IMR-90 (cell line): ENCODE measurements at regions not wholly inside any gene's neighbourhood (a gene's known extent, or its start where the extent isn't known, plus 50 kb on each side); places are given as distances from the start of the nearest gene placed in this dataset.

Experiments used
- ATAC-seq: fragments of 200-7000 bp; cut with Tn5 transposase; 2 replicates; pipeline ENCODE4 v1.9.1; 2020; ENCODE audit warnings: low read depth, mild to moderate bottlenecking, moderate library complexity
- BruUV-seq: library from RNA; stranded (reverse); fragments of 400-500 nt; replicated peaks from 2 replicates; lab custom pipeline; 2021; lab: Mats Ljungman, UMichigan
- CTCF ChIA-PET: fragments of 300-600 bp; formaldehyde crosslinking; extraction: SDS; loops from one replicate; lab custom pipeline; 2021; ENCODE audit warnings: antibody characterized with exemption; lab: Yijun Ruan, JAX
- POLR2A ChIA-PET: fragments of 300-600 bp; sonication (Branson Sonifier 250); formaldehyde crosslinking; loops from one replicate; lab custom pipeline; 2022; ENCODE audit warnings: antibody characterized with exemption; ENCODE audit not compliant: unreplicated experiment; lab: Charles Lee
- DNase-seq: peaks from one replicate; pipeline ENCODE4 v3.0.0; 2013
- H2AFZ ChIP-seq: replicated peaks from 2 replicates; pipeline ENCODE3; 2013; ENCODE audit warnings: low read length, mild to moderate bottlenecking; ENCODE audit not compliant: poor library complexity
- H2AK5ac ChIP-seq: 2 replicates; pipeline ENCODE4 v1.6.1; 2013; ENCODE audit warnings: low read depth, low read length, inconsistent platforms
- H2AK9ac ChIP-seq: replicated peaks from 2 replicates; pipeline ENCODE3; 2013; ENCODE audit warnings: mild to moderate bottlenecking, low read depth, low read length, moderate library complexity; ENCODE audit not compliant: poor library complexity
- H2BK120ac ChIP-seq: 2 replicates; pipeline ENCODE4 v1.6.1; 2013; ENCODE audit warnings: low read depth, low read length, inconsistent platforms
- H2BK15ac ChIP-seq: 3 replicates; pipeline ENCODE4 v1.6.1; 2013; ENCODE audit warnings: low read depth, low read length, inconsistent platforms
- H2BK20ac ChIP-seq: 2 replicates; pipeline ENCODE4 v1.6.1; 2013; ENCODE audit warnings: low read depth, mild to moderate bottlenecking, inconsistent platforms, low read length, moderate library complexity
- H2BK5ac ChIP-seq: 2 replicates; pipeline ENCODE4 v1.6.1; 2013; ENCODE audit warnings: mild to moderate bottlenecking, low read depth, low read length, inconsistent platforms; ENCODE audit not compliant: poor library complexity, severe bottlenecking
- H3K14ac ChIP-seq: replicated peaks from 2 replicates; pipeline ENCODE4 v1.6.1; 2013; ENCODE audit warnings: low read depth, low read length, inconsistent platforms
- H3K18ac ChIP-seq: 2 replicates; pipeline ENCODE4 v1.6.1; 2013; ENCODE audit warnings: low read depth, low read length, control low read depth
- H3K23ac ChIP-seq: 2 replicates; pipeline ENCODE4 v1.6.1; 2013; ENCODE audit warnings: low read depth, low read length, inconsistent platforms
- H3K27ac ChIP-seq: 2 replicates; pipeline ENCODE4 v1.5.1; 2013; ENCODE audit warnings: mild to moderate bottlenecking, control low read depth, low read length; ENCODE audit not compliant: insufficient read depth
- H3K27me3 ChIP-seq: 2 replicates; pipeline ENCODE4 v1.6.1; 2013; ENCODE audit warnings: low read length; ENCODE audit not compliant: control insufficient read depth, insufficient read depth
- H3K36me3 ChIP-seq: 2 replicates; pipeline ENCODE4 v1.6.1; 2013; ENCODE audit warnings: low read length, mixed read lengths; ENCODE audit not compliant: control insufficient read depth, insufficient read depth
- H3K4ac ChIP-seq: 2 replicates; pipeline ENCODE4 v1.6.1; 2013; ENCODE audit warnings: low read depth, low read length, inconsistent platforms
- H3K4me1 ChIP-seq: 2 replicates; pipeline ENCODE4 v1.6.1; 2013; ENCODE audit warnings: low read length, mixed read lengths; ENCODE audit not compliant: control insufficient read depth, insufficient read depth
- H3K4me2 ChIP-seq: 2 replicates; pipeline ENCODE4 v1.6.1; 2013; ENCODE audit warnings: low read depth, mild to moderate bottlenecking, control low read depth, low read length, moderate library complexity
- H3K4me3 ChIP-seq: 2 replicates; pipeline ENCODE4 v1.5.1; 2013; ENCODE audit warnings: low read depth, mild to moderate bottlenecking, control low read depth, low read length, moderate library complexity; ENCODE audit not compliant: insufficient read depth
- H3K56ac ChIP-seq: 2 replicates; pipeline ENCODE4 v1.6.1; 2013; ENCODE audit warnings: low read length, inconsistent platforms; ENCODE audit not compliant: insufficient read depth; ENCODE audit errors: extremely low read depth
- H3K79me1 ChIP-seq, 2 experiments: 2 replicates each; pipeline ENCODE4 v1.6.1; 2013; ENCODE audit warnings: low read length in 2 of 2, inconsistent platforms in 1 of 2, low read depth in 1 of 2
- H3K9ac ChIP-seq: 2 replicates; pipeline ENCODE4 v1.6.1; 2013; ENCODE audit warnings: low read depth, low read length, control low read depth
- H3K9me1 ChIP-seq: 2 replicates; pipeline ENCODE4 v1.6.1; 2013; ENCODE audit warnings: low read length, inconsistent platforms; ENCODE audit not compliant: insufficient read depth
- H3K9me3 ChIP-seq: 2 replicates; pipeline ENCODE4 v1.6.1; 2013; ENCODE audit warnings: low read length; ENCODE audit not compliant: control insufficient read depth, insufficient read depth
- H4K20me1 ChIP-seq: 2 replicates; pipeline ENCODE4 v1.6.1; 2013; ENCODE audit warnings: low read length, inconsistent platforms; ENCODE audit not compliant: insufficient read depth
- H4K5ac ChIP-seq: 2 replicates; pipeline ENCODE4 v1.6.1; 2013; ENCODE audit warnings: mild to moderate bottlenecking, low read depth, low read length, control low read depth
- H4K8ac ChIP-seq, 2 experiments: 2 replicates each; pipeline ENCODE4 v1.6.1; 2013; ENCODE audit warnings: low read depth in 2 of 2, low read length in 2 of 2, control low read depth in 1 of 2, inconsistent platforms in 1 of 2
- H4K91ac ChIP-seq: 2 replicates; pipeline ENCODE4 v1.6.1; 2013; ENCODE audit warnings: low read depth, low read length, inconsistent platforms; ENCODE audit not compliant: insufficient read depth
- BHLHE40 ChIP-seq: fragments of 150-350 bp; IDR thresholded peaks from 2 replicates; pipeline ENCODE4 v1.6.1; 2016; ENCODE audit warnings: mild to moderate bottlenecking, low read depth, low read length
- CEBPB ChIP-seq: IDR thresholded peaks from 2 replicates; pipeline ENCODE4 v1.6.1; 2012; ENCODE audit warnings: low read depth, low read length, improper control_type of control experiment
- CHD1 ChIP-seq: IDR thresholded peaks from 2 replicates; pipeline ENCODE4 v1.6.1; 2012; ENCODE audit warnings: low read depth, low read length, improper control_type of control experiment
- FOS ChIP-seq: fragments of 150-350 bp; IDR thresholded peaks from 2 replicates; pipeline ENCODE4 v1.6.1; 2016; ENCODE audit warnings: low read depth, low read length
- MAFK ChIP-seq: IDR thresholded peaks from 2 replicates; pipeline ENCODE4 v1.6.1; 2012; ENCODE audit warnings: low read depth, low read length, improper control_type of control experiment
- MAZ ChIP-seq: IDR thresholded peaks from 2 replicates; pipeline ENCODE4 v1.6.1; 2012; ENCODE audit warnings: low read depth, mild to moderate bottlenecking, low read length, improper control_type of control experiment, moderate library complexity, borderline replicate concordance
- MXI1 ChIP-seq: IDR thresholded peaks from 2 replicates; pipeline ENCODE4 v1.6.1; 2012; ENCODE audit warnings: low read depth, mild to moderate bottlenecking, low read length, moderate library complexity, borderline replicate concordance
- NFE2L2 ChIP-seq: fragments of 150-350 bp; IDR thresholded peaks from 2 replicates; pipeline ENCODE4 v1.6.1; 2016; ENCODE audit warnings: low read depth, mild to moderate bottlenecking, low read length
- POLR2A ChIP-seq: IDR thresholded peaks from 2 replicates; pipeline ENCODE4 v1.6.1; 2012; ENCODE audit warnings: mild to moderate bottlenecking, low read depth, low read length
- RAD21 ChIP-seq: IDR thresholded peaks from 2 replicates; pipeline ENCODE4 v1.6.1; 2012; ENCODE audit warnings: low read length, improper control_type of control experiment
- RCOR1 ChIP-seq: IDR thresholded peaks from 2 replicates; pipeline ENCODE4 v1.6.1; 2012; ENCODE audit warnings: mild to moderate bottlenecking, low read length, improper control_type of control experiment; ENCODE audit not compliant: insufficient replicate concordance
- RFX5 ChIP-seq: IDR thresholded peaks from 2 replicates; pipeline ENCODE4 v1.8.0; 2012; ENCODE audit warnings: low read depth, mild to moderate bottlenecking, low read length, moderate library complexity
- SMC3 ChIP-seq: fragments of 150-350 bp; IDR thresholded peaks from 2 replicates; pipeline ENCODE4 v1.6.1; 2016; ENCODE audit warnings: low read depth, mild to moderate bottlenecking, antibody characterized with exemption, low read length, moderate library complexity
- WGBS, 2 experiments: methylation state at CpG; one replicate each; pipeline versions ENCODE4 v1.1.5 to v1.1.7; 2013; ENCODE audit warnings: missing lambda C conversion rate in 2 of 2; ENCODE audit not compliant: insufficient read length in 1 of 2; ENCODE audit errors: extremely low coverage in 2 of 2; 5-methylcytosine and 5-hydroxymethylcytosine counted together
- dilution Hi-C: fragments of 300-500 bp; cut with HindIII; formaldehyde crosslinking; loops from one replicate; pipeline ENCODE4 v1.14.3; 2018; ENCODE audit warnings: low sequenced_read_pairs; ENCODE audit not compliant: unreplicated experiment
- in situ Hi-C: fragments of 300-500 bp; cut with MboI; formaldehyde crosslinking; loops from 3 replicates; pipeline ENCODE4 v1.14.3; 2019; ENCODE audit warnings: low sequenced_read_pairs, inconsistent platforms, mixed read lengths
- intact Hi-C: fragments of 100-400 bp; cut with micrococcal nuclease; formaldehyde crosslinking; loops from 2 replicates; pipeline ENCODE4 v1.10.0; 2022
- TF ChIP-seq, protein P1 (sequence below): fragments of 150-350 bp; IDR thresholded peaks from 2 replicates; pipeline ENCODE4 v1.6.1; 2016; ENCODE audit warnings: low read depth, mild to moderate bottlenecking, low read length, moderate library complexity, borderline replicate concordance
- TF ChIP-seq, protein P2 (sequence below): conservative IDR thresholded peaks from 2 replicates; pipeline ENCODE4 v1.5.1; 2012; ENCODE audit warnings: mild to moderate bottlenecking, low read depth, low read length, improper control_type of control experiment
- TF ChIP-seq, protein P3 (sequence below): fragments of 150-350 bp; IDR thresholded peaks from 2 replicates; pipeline ENCODE4 v1.6.1; 2017; ENCODE audit warnings: mild to moderate bottlenecking, antibody characterized with exemption, low read length, low read depth

- H3K9ac ChIP-seq, result no peak overlapping the region
- dilution Hi-C loops, result no loop called here
Measured at GRCh38 chr10:33485276-33485675, 150.8 kb upstream of the NRP1 start.

More at GRCh38 chr10:33485276-33485675, 150.8 kb upstream of the NRP1 start:
- Histone ChIP-seq H3K9me3 (no peaks in the 10 kb centered on the region), H3K27me3 (peaks cover 2% of the 10 kb centered on the region; the same call in 1 of the 2 replicates), H3K23ac (no peak overlapping the region), H3K27ac (no peak overlapping the region), H2BK5ac (no peak overlapping the region), H3K79me1 (no peaks in the 10 kb centered on the region), H3K36me3 (no peaks in the 10 kb centered on the region), H4K20me1 (no peaks in the 10 kb centered on the region), H4K91ac (peak overlapping the region; percentile 68), H3K4me2 (no peak overlapping the region), H3K4ac (peak overlapping the region; percentile 50; the same call in 1 of the 2 replicates), H2BK15ac (0 out of 3 replicates have a peak overlapping the region, but pooled peaks have one; percentile 44), H2BK20ac (peak overlapping the region; percentile 38; the same call in 1 of the 2 replicates), H2AFZ (no peak overlapping the region), H4K5ac (peak overlapping the region; percentile 18; the same call in 1 of the 2 replicates), H4K8ac (peak overlapping the region; percentile 40 to 75; a peak in 1 of 4 replicates), H2AK5ac (0 out of 2 replicates have a peak overlapping the region, but pooled peaks have one; percentile 35), H2BK120ac (peak overlapping the region; percentile 58), H3K4me3 (no peak overlapping the region), H3K9me1 (no peaks in the 10 kb centered on the region), H3K14ac (no peak overlapping the region), H3K18ac (peak overlapping the region; percentile 39; the same call in 1 of the 2 replicates), H3K56ac (no peak overlapping the region), H2AK9ac (no peak overlapping the region), H3K4me1 (peaks cover 4% of the 10 kb centered on the region; the same call in 1 of the 2 replicates)
- TF ChIP-seq RAD21, result no peak
- TF ChIP-seq MAZ, result no peak
- TF ChIP-seq, protein P1, sequence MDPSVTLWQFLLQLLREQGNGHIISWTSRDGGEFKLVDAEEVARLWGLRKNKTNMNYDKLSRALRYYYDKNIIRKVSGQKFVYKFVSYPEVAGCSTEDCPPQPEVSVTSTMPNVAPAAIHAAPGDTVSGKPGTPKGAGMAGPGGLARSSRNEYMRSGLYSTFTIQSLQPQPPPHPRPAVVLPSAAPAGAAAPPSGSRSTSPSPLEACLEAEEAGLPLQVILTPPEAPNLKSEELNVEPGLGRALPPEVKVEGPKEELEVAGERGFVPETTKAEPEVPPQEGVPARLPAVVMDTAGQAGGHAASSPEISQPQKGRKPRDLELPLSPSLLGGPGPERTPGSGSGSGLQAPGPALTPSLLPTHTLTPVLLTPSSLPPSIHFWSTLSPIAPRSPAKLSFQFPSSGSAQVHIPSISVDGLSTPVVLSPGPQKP, result no peak
- TF ChIP-seq CEBPB, result no peak
- TF ChIP-seq, protein P2, sequence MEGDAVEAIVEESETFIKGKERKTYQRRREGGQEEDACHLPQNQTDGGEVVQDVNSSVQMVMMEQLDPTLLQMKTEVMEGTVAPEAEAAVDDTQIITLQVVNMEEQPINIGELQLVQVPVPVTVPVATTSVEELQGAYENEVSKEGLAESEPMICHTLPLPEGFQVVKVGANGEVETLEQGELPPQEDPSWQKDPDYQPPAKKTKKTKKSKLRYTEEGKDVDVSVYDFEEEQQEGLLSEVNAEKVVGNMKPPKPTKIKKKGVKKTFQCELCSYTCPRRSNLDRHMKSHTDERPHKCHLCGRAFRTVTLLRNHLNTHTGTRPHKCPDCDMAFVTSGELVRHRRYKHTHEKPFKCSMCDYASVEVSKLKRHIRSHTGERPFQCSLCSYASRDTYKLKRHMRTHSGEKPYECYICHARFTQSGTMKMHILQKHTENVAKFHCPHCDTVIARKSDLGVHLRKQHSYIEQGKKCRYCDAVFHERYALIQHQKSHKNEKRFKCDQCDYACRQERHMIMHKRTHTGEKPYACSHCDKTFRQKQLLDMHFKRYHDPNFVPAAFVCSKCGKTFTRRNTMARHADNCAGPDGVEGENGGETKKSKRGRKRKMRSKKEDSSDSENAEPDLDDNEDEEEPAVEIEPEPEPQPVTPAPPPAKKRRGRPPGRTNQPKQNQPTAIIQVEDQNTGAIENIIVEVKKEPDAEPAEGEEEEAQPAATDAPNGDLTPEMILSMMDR, result no peak
- no peak for TF ChIP-seq NFE2L2
- no peak for TF ChIP-seq POLR2A
- TF ChIP-seq RFX5, result no peak
- TF ChIP-seq, protein P3, sequence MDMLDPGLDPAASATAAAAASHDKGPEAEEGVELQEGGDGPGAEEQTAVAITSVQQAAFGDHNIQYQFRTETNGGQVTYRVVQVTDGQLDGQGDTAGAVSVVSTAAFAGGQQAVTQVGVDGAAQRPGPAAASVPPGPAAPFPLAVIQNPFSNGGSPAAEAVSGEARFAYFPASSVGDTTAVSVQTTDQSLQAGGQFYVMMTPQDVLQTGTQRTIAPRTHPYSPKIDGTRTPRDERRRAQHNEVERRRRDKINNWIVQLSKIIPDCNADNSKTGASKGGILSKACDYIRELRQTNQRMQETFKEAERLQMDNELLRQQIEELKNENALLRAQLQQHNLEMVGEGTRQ, result no peak
- no peak for TF ChIP-seq MXI1
- TF ChIP-seq RCOR1, result no peak
- TF ChIP-seq CHD1, result no peak
- TF ChIP-seq MAFK, result no peak
- TF ChIP-seq BHLHE40, result no peak
- no peak for TF ChIP-seq SMC3
- no peak for TF ChIP-seq FOS
- no peak for DNase-seq
- no TSS peak for BruUV-seq
- intact Hi-C loops, result loop anchor here (5.0 kb wide), 1 partner anchor 153 kb away; the partner anchor contains the start of gene NRP1
- 100% methylated on average over 2 of the region's 3 CpGs; no CpG with 5 or more reads in 1 of the 2 experiments for WGBS, 2 experiments
- no peak for ATAC-seq
- ChIA-PET POLR2A (no interaction called here), CTCF (interaction anchor here (0.6 kb wide), 1 partner anchor 277 kb away, joined by 4 read pairs; no protein-coding TSS in a partner anchor)
- in situ Hi-C loops, result no loop called here
